ENCODE measurements at regions not wholly inside any gene's neighbourhood (a gene's known extent, or its start where the extent isn't known, plus 50 kb on each side); places are given as distances from the start of the nearest gene placed in this dataset.

DNA sequence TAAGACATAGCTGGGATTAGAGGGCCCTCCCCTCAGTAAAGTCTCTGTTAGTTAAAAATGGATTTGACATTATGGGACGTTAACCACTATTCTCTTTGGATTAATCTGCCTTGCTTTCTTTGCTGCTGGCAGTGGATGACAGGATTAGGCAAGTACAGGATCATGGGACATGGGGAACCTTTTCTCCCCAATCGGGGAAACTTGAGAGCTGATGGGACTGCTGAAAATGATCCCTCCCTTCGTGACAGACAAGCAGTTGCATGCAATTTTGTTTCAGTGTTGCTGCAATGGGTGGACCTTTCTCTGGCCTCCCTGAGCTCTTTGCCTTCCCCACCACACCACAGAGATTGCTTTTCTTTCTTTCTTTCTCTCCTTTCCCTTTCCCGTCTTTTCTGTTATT is 120.2 kb upstream of the BANK1 start:
- Histone ChIP-seq H3K27me3 (ENCODE audit: control insufficient read depth, insufficient read depth, low read length) (no peaks in the 10 kb centered on the region), H3K4me3 (ENCODE audit: low read depth in 2 of 2, low read length in 2 of 2) (no peak overlapping the region), H3K4me1 (ENCODE audit: control insufficient read depth, insufficient read depth, low read length) (no peaks in the 10 kb centered on the region), H3K27ac (ENCODE audit: low read length) (no peak overlapping the region), H3K9me3 (ENCODE audit: control insufficient read depth, insufficient read depth, low read depth, low read length) (no peaks in the 10 kb centered on the region), H3K36me3 (ENCODE audit: control insufficient read depth, insufficient read depth, low read length) (no peaks in the 10 kb centered on the region; the same call in 1 of the 2 replicates)
- ATAC-seq (no peak), DNase-seq (ENCODE audit: low read depth, low spot score) (no peak)
- TF ChIP-seq TCF7L2 (IDR thresholded peaks at IDR 0.05; ENCODE audit: low read depth, low read length) (no peak), CTCF (IDR thresholded peaks at IDR 0.05) (no peak), POLR2AphosphoS5 (IDR thresholded peaks at IDR 0.05; ENCODE audit: low read depth, low read length) (no peak), REST (IDR thresholded peaks at IDR 0.05; ENCODE audit: insufficient read depth in 1 of 2, low read depth in 2 of 2, low read length in 1 of 2) (no peak), SIN3A (IDR thresholded peaks at IDR 0.05; ENCODE audit: borderline replicate concordance, insufficient read depth, low read depth, low read length) (no peak)
- in situ Hi-C loops (cut with HindIII; ENCODE audit: low pct_unique_long_range_greater_than_20kb, low sequenced_read_pairs): no loop called here
- CTCF ChIA-PET: no interaction called here
- POLR2A ChIA-PET: no interaction called here
- intact Hi-C loops (cut with micrococcal nuclease; ENCODE audit: unreplicated experiment): no loop called here
- no TSS peak for BruUV-seq (replicated peaks)

DNA sequence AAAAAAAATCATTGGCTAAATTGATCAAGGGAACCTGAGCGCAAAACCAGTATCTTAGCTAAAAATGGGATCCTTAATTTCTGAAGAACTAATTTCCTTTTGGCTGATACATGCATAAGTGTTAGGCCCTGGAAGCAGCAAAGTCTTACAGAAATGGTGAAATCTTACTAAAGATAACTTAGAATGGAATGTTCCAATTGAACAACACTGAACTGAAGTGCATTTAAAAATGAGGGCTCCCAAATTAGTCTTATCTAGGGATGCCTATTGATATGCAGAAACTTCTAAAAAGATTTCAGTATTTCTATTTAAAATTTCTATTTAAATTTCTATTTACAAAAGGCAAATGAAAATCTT is 120.7 kb upstream of the BANK1 start:
- Histone ChIP-seq H3K27me3 (ENCODE audit: control insufficient read depth, insufficient read depth, low read length) (no peaks in the 10 kb centered on the region), H3K4me1 (ENCODE audit: control insufficient read depth, insufficient read depth, low read length) (no peaks in the 10 kb centered on the region), H3K4me3 (ENCODE audit: low read depth in 2 of 2, low read length in 2 of 2) (no peak overlapping the region), H3K36me3 (ENCODE audit: control insufficient read depth, insufficient read depth, low read length) (no peaks in the 10 kb centered on the region; the same call in 1 of the 2 replicates), H3K9me3 (ENCODE audit: control insufficient read depth, insufficient read depth, low read depth, low read length) (no peaks in the 10 kb centered on the region), H3K27ac (ENCODE audit: low read length) (no peak overlapping the region)
- ChIA-PET POLR2A (no interaction called here), CTCF (no interaction called here)
- DNase-seq (ENCODE audit: low read depth, low spot score): no peak
- no TSS peak for BruUV-seq (replicated peaks)
- TF ChIP-seq REST (IDR thresholded peaks at IDR 0.05; ENCODE audit: insufficient read depth in 1 of 2, low read depth in 2 of 2, low read length in 1 of 2): no peak
- no peak for TF ChIP-seq SIN3A (IDR thresholded peaks at IDR 0.05; ENCODE audit: borderline replicate concordance, insufficient read depth, low read depth, low read length)
- no peak for ATAC-seq
- in situ Hi-C loops (cut with HindIII; ENCODE audit: low pct_unique_long_range_greater_than_20kb, low sequenced_read_pairs): no loop called here
- intact Hi-C loops (cut with micrococcal nuclease; ENCODE audit: unreplicated experiment): no loop called here
